A549 (cell line): ENCODE measurements at regions not wholly inside any gene's neighbourhood (a gene's known extent, or its start where the extent isn't known, plus 50 kb on each side); places are given as distances from the start of the nearest gene placed in this dataset.

ENCODE experiments used
- ATAC-seq, 2 experiments: fragments of 200-7000 bp in 1 of 2; fragments of >200 bp in 1 of 2; cut with Nextera tagmentation in 1 of 2; cut with Tn5 transposase in 1 of 2; 3 replicates each; pipeline versions ENCODE4 v1.8.0 to v1.9.1; 2018 to 2020; ENCODE audit warnings: mild to moderate bottlenecking in 1 of 2, moderate library complexity in 1 of 2
- CTCF ChIA-PET: fragments of 300-600 bp; sonication (Branson Sonifier 250); formaldehyde crosslinking; extraction: SDS; loops from one replicate; lab custom pipeline; 2021; ENCODE audit warnings: antibody characterized with exemption, inconsistent platforms; lab: Yijun Ruan, JAX
- POLR2A ChIA-PET: fragments of 350-600 bp; formaldehyde crosslinking; extraction: SDS; loops from one replicate; lab custom pipeline; 2021; ENCODE audit warnings: antibody characterized with exemption, inconsistent platforms; lab: Yijun Ruan, JAX
- DNase-seq, 2 experiments: peaks; one replicate each; pipeline versions ENCODE4 v3.0.0 to v3.0.0-alpha.2; 2011 to 2016; ENCODE audit warnings: low read depth in 1 of 2, low spot score in 1 of 2
- FAIRE-seq: peaks from 2 replicates; lab custom pipeline; 2011; peaks lifted over from hg19 to GRCh38; lab: Jason Lieb, UNC
- H3K27ac ChIP-seq, 2 experiments: fragments of >200 bp; sonication (Bioruptor Twin); formaldehyde crosslinking; 3 replicates each; pipeline ENCODE4 v1.5.1; 2016 to 2017
- H3K4me1 ChIP-seq: fragments of >200 bp; sonication (Bioruptor Twin); formaldehyde crosslinking; 3 replicates; pipeline ENCODE4 v1.6.1; 2016
- H3K4me2 ChIP-seq: fragments of >200 bp; sonication (Bioruptor Twin); formaldehyde crosslinking; 3 replicates; pipeline ENCODE4 v1.6.1; 2016
- H3K4me3 ChIP-seq: fragments of >200 bp; sonication (Bioruptor Twin); formaldehyde crosslinking; 3 replicates; pipeline ENCODE4 v1.5.1; 2016
- H3K9me3 ChIP-seq: fragments of >200 bp; sonication (Bioruptor Twin); formaldehyde crosslinking; 3 replicates; pipeline ENCODE4 v1.6.1; 2016
- BHLHE40 ChIP-seq: IDR thresholded peaks from 2 replicates; pipeline ENCODE4 v1.6.1; 2012; ENCODE audit warnings: low read depth, low read length, inconsistent platforms
- CBX8 ChIP-seq: fragments of 200-600 bp; sonication (generic); IDR thresholded peaks from 2 replicates; pipeline ENCODE4 v1.6.1; 2016
- CEBPB ChIP-seq, 2 experiments: fragments of >200 bp in 1 of 2; sonication (Bioruptor Twin) in 1 of 2; formaldehyde crosslinking in 1 of 2; IDR thresholded peaks; 2 replicates each; pipeline ENCODE4 v1.6.1; 2012 to 2016
- EHF ChIP-seq: fragments of 250-450 bp; sonication (Bioruptor Pico); IDR thresholded peaks from 2 replicates; pipeline ENCODE4 v1.5.0; 2020; ENCODE audit warnings: mild to moderate bottlenecking
- FOSB ChIP-seq: fragments of 250-450 bp; sonication (Bioruptor Pico); IDR thresholded peaks from 2 replicates; pipeline ENCODE4 v1.5.0; 2020; ENCODE audit warnings: mild to moderate bottlenecking, moderate library complexity
- FOSL2 ChIP-seq, 2 experiments: fragments of 450-650 bp in 1 of 2; fragments of >200 bp in 1 of 2; sonication (Bioruptor Twin) in 1 of 2; formaldehyde crosslinking; IDR thresholded peaks; 2 replicates each; pipeline versions ENCODE4 v1.5.0 to v1.6.1; 2016 to 2020; ENCODE audit warnings: mild to moderate bottlenecking in 1 of 2, moderate library complexity in 1 of 2
- FOXS1 ChIP-seq: fragments of 250-450 bp; sonication (Bioruptor Pico); IDR thresholded peaks from 2 replicates; pipeline ENCODE4 v1.5.0; 2020; ENCODE audit warnings: mild to moderate bottlenecking, moderate library complexity
- HES2 ChIP-seq: fragments of >200 bp; sonication (Bioruptor Twin); formaldehyde crosslinking; IDR thresholded peaks from 2 replicates; pipeline ENCODE4 v1.6.1; 2016
- HMGXB4 ChIP-seq: fragments of 250-450 bp; sonication (Bioruptor Pico); IDR thresholded peaks from 2 replicates; pipeline ENCODE4 v1.5.0; 2021; ENCODE audit warnings: mild to moderate bottlenecking, moderate library complexity, borderline replicate concordance
- HOXB5 ChIP-seq: fragments of 250-450 bp; sonication (Bioruptor Pico); IDR thresholded peaks from 2 replicates; pipeline ENCODE4 v1.5.0; 2020; ENCODE audit warnings: mild to moderate bottlenecking, moderate library complexity
- KDM1A ChIP-seq: fragments of 200-600 bp; sonication (generic); IDR thresholded peaks from 2 replicates; pipeline ENCODE4 v1.6.1; 2016; ENCODE audit warnings: low read depth, mild to moderate bottlenecking
- MAFK ChIP-seq: fragments of 450-650 bp; IDR thresholded peaks from 2 replicates; pipeline ENCODE4 v1.6.1; 2014; ENCODE audit not compliant: partially characterized antibody
- MAX ChIP-seq: IDR thresholded peaks from 2 replicates; pipeline ENCODE4 v1.6.1; 2012
- NFE2L2 ChIP-seq: fragments of 150-350 bp; conservative IDR thresholded peaks from 2 replicates; pipeline ENCODE4 v1.6.1; 2014; ENCODE audit warnings: low read length
- NPAS2 ChIP-seq: fragments of 250-450 bp; sonication (Bioruptor Pico); IDR thresholded peaks from 2 replicates; pipeline ENCODE4 v1.8.0; 2022; ENCODE audit warnings: mild to moderate bottlenecking, moderate library complexity, borderline replicate concordance
- NR3C1 ChIP-seq: fragments of >200 bp; sonication (Bioruptor Twin); formaldehyde crosslinking; IDR thresholded peaks from 3 replicates; pipeline ENCODE4 v1.6.1; 2017
- PBX3 ChIP-seq: IDR thresholded peaks from 2 replicates; pipeline ENCODE4 v1.6.1; 2012
- PHF8 ChIP-seq: fragments of 200-600 bp; sonication (generic); IDR thresholded peaks from 2 replicates; pipeline ENCODE4 v1.6.1; 2016; ENCODE audit warnings: low read depth, mild to moderate bottlenecking, antibody characterized with exemption, moderate library complexity, borderline replicate concordance
- POLR2AphosphoS2 ChIP-seq: conservative IDR thresholded peaks from 2 replicates; pipeline ENCODE4 v1.6.1; 2012; ENCODE audit warnings: low read length, improper control_type of control experiment, inconsistent platforms
- RAD21 ChIP-seq, 2 experiments: fragments of >200 bp in 1 of 2; sonication (Bioruptor Twin) in 1 of 2; formaldehyde crosslinking in 1 of 2; IDR thresholded peaks in 1 of 2; conservative IDR thresholded peaks in 1 of 2; 2 replicates in 1 of 2; 3 replicates in 1 of 2; pipeline ENCODE4 v1.6.1; 2012 to 2018; ENCODE audit warnings: inconsistent platforms in 1 of 2
- RARB ChIP-seq: fragments of 250-450 bp; sonication (Bioruptor Pico); IDR thresholded peaks from 2 replicates; pipeline ENCODE4 v1.8.0; 2021; ENCODE audit warnings: mild to moderate bottlenecking, moderate library complexity
- REST ChIP-seq: fragments of 200-600 bp; sonication (generic); IDR thresholded peaks from 2 replicates; pipeline ENCODE4 v1.6.1; 2016; ENCODE audit warnings: antibody characterized with exemption, mild to moderate bottlenecking, moderate library complexity
- RFX5 ChIP-seq: fragments of 450-650 bp; IDR thresholded peaks from 2 replicates; pipeline ENCODE4 v1.7.1; 2014; ENCODE audit warnings: antibody characterized with exemption, mild to moderate bottlenecking, moderate library complexity
- RNF2 ChIP-seq: fragments of 200-600 bp; sonication (generic); IDR thresholded peaks from 2 replicates; pipeline ENCODE4 v1.6.1; 2016; ENCODE audit warnings: low read depth, mild to moderate bottlenecking, antibody characterized with exemption, moderate library complexity, borderline replicate concordance
- TFCP2L1 ChIP-seq: fragments of 250-450 bp; sonication (Bioruptor Pico); IDR thresholded peaks from 2 replicates; pipeline ENCODE4 v1.5.0; 2021; ENCODE audit warnings: mild to moderate bottlenecking
- ZFP36 ChIP-seq: fragments of 450-650 bp; IDR thresholded peaks from 2 replicates; pipeline ENCODE4 v1.6.1; 2014; ENCODE audit warnings: borderline replicate concordance; ENCODE audit not compliant: partially characterized antibody
- ZNF302 ChIP-seq: fragments of 250-450 bp; sonication (Bioruptor Pico); IDR thresholded peaks from 2 replicates; pipeline ENCODE4 v1.9.0; 2021; ENCODE audit warnings: inconsistent platforms, mild to moderate bottlenecking, moderate library complexity
- ZSCAN20 ChIP-seq: fragments of 250-450 bp; sonication (Bioruptor Pico); IDR thresholded peaks from 2 replicates; pipeline ENCODE4 v1.8.0; 2022; ENCODE audit warnings: mild to moderate bottlenecking, moderate library complexity
- WGBS: methylation state at CpG from one replicate; pipeline ENCODE4 v1.1.6; 2017; ENCODE audit errors: missing lambda C conversion rate; 5-methylcytosine and 5-hydroxymethylcytosine counted together

GRCh38 chr7:52512656-52513055, 522.8 kb upstream of the POM121L12 start:
- no peak for FAIRE-seq
- Histone ChIP-seq H3K4me1 (no peaks in the 10 kb centered on the region), H3K9me3 (no peaks in the 10 kb centered on the region; the same call in 2 of the 3 replicates)
- no peak for DNase-seq
- WGBS, result 5% methylated on average over 2 of the region's 2 CpGs
- TF ChIP-seq TFCP2L1, result no peak
- TF ChIP-seq REST, result no peak
- no peak for TF ChIP-seq NPAS2 (CRISPR knock-in tag)
- TF ChIP-seq PBX3, result no peak
- no peak for TF ChIP-seq EHF (CRISPR knock-in tag)
- no peak for TF ChIP-seq BHLHE40
- no peak for TF ChIP-seq FOSL2 (IDR thresholded peaks at IDR 0.05)
- TF ChIP-seq FOSL2 (CRISPR knock-in tag; IDR thresholded peaks at IDR 0.05), result no peak
- no peak for TF ChIP-seq RAD21 (conservative IDR thresholded peaks at IDR 0.05 in 1 of 2, IDR thresholded peaks at IDR 0.05 in 1 of 2)
- no peak for TF ChIP-seq ZSCAN20 (CRISPR knock-in tag)
- TF ChIP-seq KDM1A, result no peak
- TF ChIP-seq NFE2L2, result no peak
- TF ChIP-seq FOXS1 (CRISPR knock-in tag), result no peak
- TF ChIP-seq NR3C1, result no peak
- TF ChIP-seq HMGXB4 (CRISPR knock-in tag), result no peak
- TF ChIP-seq, all 56 proteins: peak for 0
- no peak for ATAC-seq
- Histone ChIP-seq H3K4me2 (no peak overlapping the region), H3K4me3 (no peak overlapping the region), H3K27ac (no peak overlapping the region)
- CTCF ChIA-PET, result no interaction called here
- POLR2A ChIA-PET, result no interaction called here

- POLR2A ChIA-PET, result no interaction called here
Measured at GRCh38 chr7:52507546-52508255, 527.7 kb upstream of the POM121L12 start.

More at GRCh38 chr7:52507546-52508255, 527.7 kb upstream of the POM121L12 start:
- DNase-seq (no peak), FAIRE-seq (no peak), ATAC-seq (no peak)
- Histone ChIP-seq H3K4me2 (no peak overlapping the region), H3K4me1 (no peaks in the 10 kb centered on the region), H3K9me3 (no peaks in the 10 kb centered on the region), H3K27ac (no peak overlapping the region), H3K4me3 (no peak overlapping the region)
- CTCF ChIA-PET, result no interaction called here
- 3% methylated on average over 7 of the region's 7 CpGs for WGBS
- TF ChIP-seq CEBPB (IDR thresholded peaks at IDR 0.05) (no peak), RNF2 (no peak), RFX5 (no peak), FOSB (CRISPR knock-in tag) (no peak), POLR2AphosphoS2 (no peak), NPAS2 (CRISPR knock-in tag) (no peak), ZNF302 (no peak), MAFK (no peak), HES2 (no peak), ZFP36 (no peak), NR3C1 (no peak), CBX8 (no peak), PHF8 (no peak), RARB (CRISPR knock-in tag) (no peak), HOXB5 (CRISPR knock-in tag) (no peak), MAX (no peak)
